Bronchial epithelial cell (primary cell): ENCODE measurements at regions not wholly inside any gene's neighbourhood (a gene's known extent, or its start where the extent isn't known, plus 50 kb on each side); places are given as distances from the start of the nearest gene placed in this dataset.

Experiments
- DNase-seq: peaks from one replicate; pipeline ENCODE4 v3.0.0-alpha.2; 2010; ENCODE audit warnings: low read depth
- FAIRE-seq: peaks from 2 replicates; lab custom pipeline; 2011; peaks lifted over from hg19 to GRCh38; lab: Jason Lieb, UNC
- H3K27me3 ChIP-seq: 2 replicates; pipeline ENCODE4 v1.5.1; 2011; ENCODE audit warnings: low read length; ENCODE audit not compliant: control insufficient read depth, insufficient read depth
- H3K36me3 ChIP-seq: 2 replicates; pipeline ENCODE4 v1.5.1; 2011; ENCODE audit warnings: low read length; ENCODE audit not compliant: control insufficient read depth, insufficient read depth
- H3K4me3 ChIP-seq: 2 replicates; pipeline ENCODE4 v1.5.1; 2011; ENCODE audit warnings: mild to moderate bottlenecking, low read depth, low read length, control low read depth
- CTCF ChIP-seq: IDR thresholded peaks from 2 replicates; pipeline ENCODE4 v1.5.1; 2011; ENCODE audit warnings: mild to moderate bottlenecking, moderate library complexity, low read length, control low read depth, inconsistent platforms; ENCODE audit not compliant: insufficient read depth, severe bottlenecking

GRCh38 chr1:244207042-244207934, 156.2 kb downstream of the ZBTB18 start:
- no peak overlapping the region for H3K4me3 ChIP-seq
- TF ChIP-seq CTCF, result no peak
- no peaks in the 10 kb centered on the region for H3K27me3 ChIP-seq
- no peak for FAIRE-seq
- H3K36me3 ChIP-seq, result no peaks in the 10 kb centered on the region
- DNase-seq, result no peak

- no peaks in the 10 kb centered on the region for H3K36me3 ChIP-seq
- no peak overlapping the region for H3K4me3 ChIP-seq
- no peak for FAIRE-seq
- TF ChIP-seq CTCF, result no peak
- no peak for DNase-seq
- no peaks in the 10 kb centered on the region for H3K27me3 ChIP-seq
Measured at GRCh38 chr1:244207935-244208244, 156.8 kb downstream of the ZBTB18 start.

- H3K4me3 ChIP-seq, result no peak overlapping the region
- H3K36me3 ChIP-seq, result no peaks in the 10 kb centered on the region
- H3K27me3 ChIP-seq, result no peaks in the 10 kb centered on the region
- DNase-seq, result no peak
- no peak for FAIRE-seq
- TF ChIP-seq CTCF, result no peak
Measured at GRCh38 chr1:244209955-244210354, 158.9 kb downstream of the ZBTB18 start.

GRCh38 chr1:244210884-244211558, 159.9 kb downstream of the ZBTB18 start:
- DNase-seq (no peak), FAIRE-seq (no peak)
- TF ChIP-seq CTCF, result peak; percentile 56
- no peaks in the 10 kb centered on the region for H3K36me3 ChIP-seq
- H3K4me3 ChIP-seq, result no peak overlapping the region
- no peaks in the 10 kb centered on the region for H3K27me3 ChIP-seq

- Histone ChIP-seq H3K4me3 (no peak overlapping the region), H3K27me3 (no peaks in the 10 kb centered on the region), H3K36me3 (no peaks in the 10 kb centered on the region)
- TF ChIP-seq CTCF, result no peak
- no peak for FAIRE-seq
- DNase-seq, result peak; percentile 42
Measured at GRCh38 chr1:244211559-244211944, 160.5 kb downstream of the ZBTB18 start.
